ENCODE measurements at regions not wholly inside any gene's neighbourhood (a gene's known extent, or its start where the extent isn't known, plus 50 kb on each side); places are given as distances from the start of the nearest gene placed in this dataset.

DNA sequence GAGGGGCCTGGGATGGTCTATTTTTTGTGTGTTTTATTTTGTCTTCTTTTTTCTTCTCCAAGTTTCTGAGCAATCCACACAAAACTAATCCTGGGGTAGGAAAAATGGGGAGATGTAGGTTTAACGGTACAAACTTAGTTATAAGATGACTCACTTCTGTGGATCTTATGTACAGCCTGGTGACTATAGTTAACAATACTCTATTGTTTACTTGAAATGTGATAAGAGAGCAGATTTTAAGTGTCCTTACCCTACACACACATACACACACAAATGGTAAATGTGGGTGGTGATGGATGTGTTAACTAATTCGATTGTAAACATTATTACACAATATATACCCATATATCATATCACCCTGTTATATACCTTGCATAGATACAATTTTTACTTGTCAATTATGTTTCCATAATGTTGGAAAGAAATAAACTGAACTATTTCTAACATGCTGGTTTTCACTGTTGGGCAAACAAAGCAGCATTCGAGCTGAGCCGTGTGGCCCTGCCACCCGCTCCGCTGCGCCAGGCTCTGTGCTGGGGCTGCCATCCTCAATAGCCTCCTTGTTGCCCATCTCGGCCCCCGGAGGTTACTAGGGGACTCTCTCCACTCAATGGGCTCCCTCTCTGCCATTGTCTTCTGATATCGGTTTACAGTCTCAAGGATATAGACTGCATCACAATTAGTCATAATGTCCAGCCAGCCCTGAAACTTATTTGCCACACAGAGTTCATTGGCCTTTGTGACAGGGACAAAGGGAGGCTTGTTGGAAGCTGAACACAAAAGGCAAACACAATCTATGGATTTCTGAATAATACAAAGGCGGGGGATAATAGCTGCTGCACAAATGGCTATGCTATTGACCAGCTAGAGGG is 380.3 kb upstream of the MAF start:
- no peaks in the 10 kb centered on the region for H3K27me3 Mint-ChIP-seq (ENCODE audit: low read depth)
- H3K4me1 Mint-ChIP-seq: no peaks in the 10 kb centered on the region
- no peak for TF ChIP-seq CTCF (IDR thresholded peaks at IDR 0.05; ENCODE audit: unreplicated experiment in 3 of 3)
- H3K9me3 Mint-ChIP-seq: no peaks in the 10 kb centered on the region
- no peaks in the 10 kb centered on the region for H3K36me3 Mint-ChIP-seq (ENCODE audit: low read depth)
- H3K27ac Mint-ChIP-seq: no peak overlapping the region
- no peak overlapping the region for H3K4me3 Mint-ChIP-seq

DNA sequence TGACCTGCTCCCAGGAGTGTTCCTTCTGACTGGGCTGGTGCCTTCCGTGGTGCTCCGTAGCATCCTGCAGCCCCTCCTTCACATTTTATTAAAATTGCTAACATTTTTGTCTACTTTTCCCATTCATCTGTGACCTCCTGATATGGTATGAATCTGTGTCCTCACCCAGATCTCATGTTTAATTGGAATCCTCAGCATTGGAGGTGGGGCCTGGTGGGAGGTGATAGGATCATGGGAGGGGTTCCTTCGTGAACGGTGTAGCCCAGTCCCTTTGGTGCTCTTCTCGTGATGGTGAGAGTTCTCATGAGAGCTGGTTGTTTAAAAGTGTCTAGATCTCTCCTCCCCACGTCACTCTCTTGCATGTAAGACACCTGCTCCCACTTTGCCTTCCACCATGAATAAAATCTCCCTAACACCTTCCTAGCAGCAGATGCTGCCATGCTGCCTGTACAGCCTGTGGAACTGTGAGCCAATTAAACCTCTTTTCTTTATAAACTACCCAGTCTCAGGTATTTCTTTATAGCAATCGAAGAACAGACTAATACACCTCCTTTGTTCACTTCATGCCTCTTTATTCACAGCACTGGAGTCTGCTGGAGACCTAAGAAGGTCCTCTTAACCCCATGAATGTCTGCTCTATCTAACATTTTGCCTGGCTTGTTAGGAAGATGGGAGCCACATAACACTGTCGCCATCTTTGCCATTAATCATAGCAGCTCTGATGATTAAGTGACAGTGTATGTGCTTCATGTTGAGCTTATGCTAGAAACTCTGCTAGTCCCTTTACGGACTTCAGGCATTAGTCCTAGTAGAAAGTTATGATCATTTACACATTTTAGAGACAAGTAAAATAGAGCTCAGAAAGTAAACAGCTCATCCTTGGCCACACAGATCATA is 377.7 kb upstream of the MAF start:
- Mint-ChIP-seq H3K36me3 (ENCODE audit: low read depth) (no peaks in the 10 kb centered on the region), H3K9me3 (no peaks in the 10 kb centered on the region), H3K4me3 (no peak overlapping the region), H3K27me3 (ENCODE audit: low read depth) (no peaks in the 10 kb centered on the region), H3K4me1 (no peaks in the 10 kb centered on the region), H3K27ac (no peak overlapping the region)
- no peak for TF ChIP-seq CTCF (IDR thresholded peaks at IDR 0.05; ENCODE audit: unreplicated experiment in 3 of 3)

GRCh38 chr16:79973320-79973719 is 372.8 kb upstream of the MAF start:
- Mint-ChIP-seq H3K27ac (no peak overlapping the region), H3K9me3 (no peaks in the 10 kb centered on the region), H3K4me1 (no peaks in the 10 kb centered on the region), H3K27me3 (ENCODE audit: low read depth) (no peaks in the 10 kb centered on the region), H3K4me3 (no peak overlapping the region), H3K36me3 (ENCODE audit: low read depth) (no peaks in the 10 kb centered on the region)
- TF ChIP-seq CTCF (IDR thresholded peaks at IDR 0.05; ENCODE audit: unreplicated experiment in 3 of 3): no peak

GRCh38 chr16:79972053-79972704 is 371.6 kb upstream of the MAF start:
- H3K27me3 Mint-ChIP-seq (ENCODE audit: low read depth): no peaks in the 10 kb centered on the region
- no peak for TF ChIP-seq CTCF (IDR thresholded peaks at IDR 0.05; ENCODE audit: unreplicated experiment in 3 of 3)

DNA sequence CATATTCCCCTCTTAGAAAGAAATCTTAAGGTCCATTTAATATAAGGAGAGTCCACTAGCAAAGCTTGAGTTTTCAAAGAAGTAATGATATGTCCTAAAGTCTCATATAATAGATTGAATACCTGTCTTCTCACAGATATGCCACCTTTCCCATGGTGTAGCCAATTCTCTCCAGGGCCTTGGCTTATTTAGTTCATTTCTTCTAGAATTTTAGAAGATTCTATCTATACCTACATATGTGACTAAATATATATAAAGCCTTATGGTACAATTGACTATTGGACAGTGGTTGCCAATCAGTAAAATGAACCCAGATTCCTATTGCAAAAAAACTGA is 370.7 kb upstream of the MAF start:
- no peaks in the 10 kb centered on the region for H3K4me1 Mint-ChIP-seq
- no peaks in the 10 kb centered on the region for H3K36me3 Mint-ChIP-seq (ENCODE audit: low read depth)
- no peaks in the 10 kb centered on the region for H3K27me3 Mint-ChIP-seq (ENCODE audit: low read depth)
- no peak overlapping the region for H3K27ac Mint-ChIP-seq
- no peak for TF ChIP-seq CTCF (IDR thresholded peaks at IDR 0.05; ENCODE audit: unreplicated experiment in 3 of 3)
- H3K4me3 Mint-ChIP-seq: no peak overlapping the region
- no peaks in the 10 kb centered on the region for H3K9me3 Mint-ChIP-seq

More at GRCh38 chr16:79972053-79972704, 371.6 kb upstream of the MAF start:
- no peak overlapping the region for H3K27ac Mint-ChIP-seq
- H3K9me3 Mint-ChIP-seq: no peaks in the 10 kb centered on the region
- H3K36me3 Mint-ChIP-seq (ENCODE audit: low read depth): no peaks in the 10 kb centered on the region
- H3K4me1 Mint-ChIP-seq: no peaks in the 10 kb centered on the region
- H3K4me3 Mint-ChIP-seq: no peak overlapping the region

Measured in nephron (organoid).